ENCODE measurements at regions not wholly inside any gene's neighbourhood (a gene's known extent, or its start where the extent isn't known, plus 50 kb on each side); places are given as distances from the start of the nearest gene placed in this dataset.

DNA sequence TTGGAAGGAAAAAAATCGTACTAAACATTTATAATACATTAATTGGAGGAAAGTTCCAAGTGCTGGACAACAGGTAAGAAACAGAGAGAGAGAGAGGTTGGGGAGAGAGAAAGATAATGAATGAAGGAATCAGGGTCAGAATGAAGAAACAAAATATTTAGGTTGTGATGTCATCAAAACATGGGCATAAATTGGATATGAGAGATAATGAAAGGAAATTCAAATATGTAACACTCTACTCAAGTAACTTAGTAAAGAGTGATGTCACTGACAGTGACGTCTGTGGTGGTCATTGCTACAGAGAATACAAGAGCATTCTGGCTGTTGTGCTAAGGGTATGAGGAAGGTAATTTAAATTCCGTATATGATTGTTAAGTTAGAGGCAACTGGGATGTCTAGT lies 543.4 kb upstream of the COX7C start (continued):
- TF ChIP-seq, protein P1, sequence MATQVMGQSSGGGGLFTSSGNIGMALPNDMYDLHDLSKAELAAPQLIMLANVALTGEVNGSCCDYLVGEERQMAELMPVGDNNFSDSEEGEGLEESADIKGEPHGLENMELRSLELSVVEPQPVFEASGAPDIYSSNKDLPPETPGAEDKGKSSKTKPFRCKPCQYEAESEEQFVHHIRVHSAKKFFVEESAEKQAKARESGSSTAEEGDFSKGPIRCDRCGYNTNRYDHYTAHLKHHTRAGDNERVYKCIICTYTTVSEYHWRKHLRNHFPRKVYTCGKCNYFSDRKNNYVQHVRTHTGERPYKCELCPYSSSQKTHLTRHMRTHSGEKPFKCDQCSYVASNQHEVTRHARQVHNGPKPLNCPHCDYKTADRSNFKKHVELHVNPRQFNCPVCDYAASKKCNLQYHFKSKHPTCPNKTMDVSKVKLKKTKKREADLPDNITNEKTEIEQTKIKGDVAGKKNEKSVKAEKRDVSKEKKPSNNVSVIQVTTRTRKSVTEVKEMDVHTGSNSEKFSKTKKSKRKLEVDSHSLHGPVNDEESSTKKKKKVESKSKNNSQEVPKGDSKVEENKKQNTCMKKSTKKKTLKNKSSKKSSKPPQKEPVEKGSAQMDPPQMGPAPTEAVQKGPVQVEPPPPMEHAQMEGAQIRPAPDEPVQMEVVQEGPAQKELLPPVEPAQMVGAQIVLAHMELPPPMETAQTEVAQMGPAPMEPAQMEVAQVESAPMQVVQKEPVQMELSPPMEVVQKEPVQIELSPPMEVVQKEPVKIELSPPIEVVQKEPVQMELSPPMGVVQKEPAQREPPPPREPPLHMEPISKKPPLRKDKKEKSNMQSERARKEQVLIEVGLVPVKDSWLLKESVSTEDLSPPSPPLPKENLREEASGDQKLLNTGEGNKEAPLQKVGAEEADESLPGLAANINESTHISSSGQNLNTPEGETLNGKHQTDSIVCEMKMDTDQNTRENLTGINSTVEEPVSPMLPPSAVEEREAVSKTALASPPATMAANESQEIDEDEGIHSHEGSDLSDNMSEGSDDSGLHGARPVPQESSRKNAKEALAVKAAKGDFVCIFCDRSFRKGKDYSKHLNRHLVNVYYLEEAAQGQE (IDR thresholded peaks at IDR 0.05; ENCODE audit: low read depth, low read length): no peak
- TF ChIP-seq BHLHE40 (IDR thresholded peaks at IDR 0.05; ENCODE audit: borderline replicate concordance in 1 of 2, low read depth in 2 of 2, low read length in 1 of 2) (no peak), FOXM1 (IDR thresholded peaks at IDR 0.05; ENCODE audit: low read depth, low read length) (no peak), CHD2 (IDR thresholded peaks at IDR 0.05; ENCODE audit: borderline replicate concordance, low read depth, low read length) (no peak)
- TF ChIP-seq, protein P2, sequence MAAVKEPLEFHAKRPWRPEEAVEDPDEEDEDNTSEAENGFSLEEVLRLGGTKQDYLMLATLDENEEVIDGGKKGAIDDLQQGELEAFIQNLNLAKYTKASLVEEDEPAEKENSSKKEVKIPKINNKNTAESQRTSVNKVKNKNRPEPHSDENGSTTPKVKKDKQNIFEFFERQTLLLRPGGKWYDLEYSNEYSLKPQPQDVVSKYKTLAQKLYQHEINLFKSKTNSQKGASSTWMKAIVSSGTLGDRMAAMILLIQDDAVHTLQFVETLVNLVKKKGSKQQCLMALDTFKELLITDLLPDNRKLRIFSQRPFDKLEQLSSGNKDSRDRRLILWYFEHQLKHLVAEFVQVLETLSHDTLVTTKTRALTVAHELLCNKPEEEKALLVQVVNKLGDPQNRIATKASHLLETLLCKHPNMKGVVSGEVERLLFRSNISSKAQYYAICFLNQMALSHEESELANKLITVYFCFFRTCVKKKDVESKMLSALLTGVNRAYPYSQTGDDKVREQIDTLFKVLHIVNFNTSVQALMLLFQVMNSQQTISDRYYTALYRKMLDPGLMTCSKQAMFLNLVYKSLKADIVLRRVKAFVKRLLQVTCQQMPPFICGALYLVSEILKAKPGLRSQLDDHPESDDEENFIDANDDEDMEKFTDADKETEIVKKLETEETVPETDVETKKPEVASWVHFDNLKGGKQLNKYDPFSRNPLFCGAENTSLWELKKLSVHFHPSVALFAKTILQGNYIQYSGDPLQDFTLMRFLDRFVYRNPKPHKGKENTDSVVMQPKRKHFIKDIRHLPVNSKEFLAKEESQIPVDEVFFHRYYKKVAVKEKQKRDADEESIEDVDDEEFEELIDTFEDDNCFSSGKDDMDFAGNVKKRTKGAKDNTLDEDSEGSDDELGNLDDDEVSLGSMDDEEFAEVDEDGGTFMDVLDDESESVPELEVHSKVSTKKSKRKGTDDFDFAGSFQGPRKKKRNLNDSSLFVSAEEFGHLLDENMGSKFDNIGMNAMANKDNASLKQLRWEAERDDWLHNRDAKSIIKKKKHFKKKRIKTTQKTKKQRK (IDR thresholded peaks at IDR 0.05; ENCODE audit: low read depth, low read length): no peak
- TF ChIP-seq, protein P3, sequence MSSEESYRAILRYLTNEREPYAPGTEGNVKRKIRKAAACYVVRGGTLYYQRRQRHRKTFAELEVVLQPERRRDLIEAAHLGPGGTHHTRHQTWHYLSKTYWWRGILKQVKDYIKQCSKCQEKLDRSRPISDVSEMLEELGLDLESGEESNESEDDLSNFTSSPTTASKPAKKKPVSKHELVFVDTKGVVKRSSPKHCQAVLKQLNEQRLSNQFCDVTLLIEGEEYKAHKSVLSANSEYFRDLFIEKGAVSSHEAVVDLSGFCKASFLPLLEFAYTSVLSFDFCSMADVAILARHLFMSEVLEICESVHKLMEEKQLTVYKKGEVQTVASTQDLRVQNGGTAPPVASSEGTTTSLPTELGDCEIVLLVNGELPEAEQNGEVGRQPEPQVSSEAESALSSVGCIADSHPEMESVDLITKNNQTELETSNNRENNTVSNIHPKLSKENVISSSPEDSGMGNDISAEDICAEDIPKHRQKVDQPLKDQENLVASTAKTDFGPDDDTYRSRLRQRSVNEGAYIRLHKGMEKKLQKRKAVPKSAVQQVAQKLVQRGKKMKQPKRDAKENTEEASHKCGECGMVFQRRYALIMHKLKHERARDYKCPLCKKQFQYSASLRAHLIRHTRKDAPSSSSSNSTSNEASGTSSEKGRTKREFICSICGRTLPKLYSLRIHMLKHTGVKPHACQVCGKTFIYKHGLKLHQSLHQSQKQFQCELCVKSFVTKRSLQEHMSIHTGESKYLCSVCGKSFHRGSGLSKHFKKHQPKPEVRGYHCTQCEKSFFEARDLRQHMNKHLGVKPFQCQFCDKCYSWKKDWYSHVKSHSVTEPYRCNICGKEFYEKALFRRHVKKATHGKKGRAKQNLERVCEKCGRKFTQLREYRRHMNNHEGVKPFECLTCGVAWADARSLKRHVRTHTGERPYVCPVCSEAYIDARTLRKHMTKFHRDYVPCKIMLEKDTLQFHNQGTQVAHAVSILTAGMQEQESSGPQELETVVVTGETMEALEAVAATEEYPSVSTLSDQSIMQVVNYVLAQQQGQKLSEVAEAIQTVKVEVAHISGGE (CRISPR knock-in tag; IDR thresholded peaks at IDR 0.05): no peak
